ENCODE measurements at regions not wholly inside any gene's neighbourhood (a gene's known extent, or its start where the extent isn't known, plus 50 kb on each side); places are given as distances from the start of the nearest gene placed in this dataset.

GRCh38 chr1:177660188-177660587 is 309.7 kb downstream of the SEC16B start:
- no peak overlapping the region for H3K4me3 ChIP-seq (ENCODE audit: low read depth, low read length)
- no peak for TF ChIP-seq CTCF (IDR thresholded peaks at IDR 0.05; ENCODE audit: low read depth, low read length, missing control alignments)
- no peak for DNase-seq (ENCODE audit: low read depth)

GRCh38 chr1:177659281-177659680 is 310.6 kb downstream of the SEC16B start:
- no peak for DNase-seq (ENCODE audit: low read depth)
- TF ChIP-seq CTCF (IDR thresholded peaks at IDR 0.05; ENCODE audit: low read depth, low read length, missing control alignments): no peak
- H3K4me3 ChIP-seq (ENCODE audit: low read depth, low read length): no peak overlapping the region

GRCh38 chr1:177656598-177656997 is 313.3 kb downstream of the SEC16B start:
- no peak for DNase-seq (ENCODE audit: low read depth)
- no peak for TF ChIP-seq CTCF (IDR thresholded peaks at IDR 0.05; ENCODE audit: low read depth, low read length, missing control alignments)
- H3K4me3 ChIP-seq (ENCODE audit: low read depth, low read length): no peak overlapping the region

- no peak for DNase-seq (ENCODE audit: low read depth)
- no peak for TF ChIP-seq CTCF (IDR thresholded peaks at IDR 0.05; ENCODE audit: low read depth, low read length, missing control alignments)
- H3K4me3 ChIP-seq (ENCODE audit: low read depth, low read length): no peak overlapping the region
Measured at GRCh38 chr1:177650947-177651346, 318.9 kb downstream of the SEC16B start.

- no peak for DNase-seq (ENCODE audit: low read depth)
- H3K4me3 ChIP-seq (ENCODE audit: low read depth, low read length): no peak overlapping the region
- no peak for TF ChIP-seq CTCF (IDR thresholded peaks at IDR 0.05; ENCODE audit: low read depth, low read length, missing control alignments)
Measured at GRCh38 chr1:177648731-177649265, 321.1 kb downstream of the SEC16B start.

GRCh38 chr1:177648138-177648537 is 321.7 kb downstream of the SEC16B start:
- no peak for TF ChIP-seq CTCF (IDR thresholded peaks at IDR 0.05; ENCODE audit: low read depth, low read length, missing control alignments)
- H3K4me3 ChIP-seq (ENCODE audit: low read depth, low read length): no peak overlapping the region
- DNase-seq (ENCODE audit: low read depth): no peak
